Parathyroid adenoma (tissue), 2 donors: ENCODE measurements at regions not wholly inside any gene's neighbourhood (a gene's known extent, or its start where the extent isn't known, plus 50 kb on each side); places are given as distances from the start of the nearest gene placed in this dataset.

ENCODE experiments used
- H2AFZ ChIP-seq: fragments of 300-600 bp; sonication (generic); one replicate; pipeline ENCODE4 v1.7.0; 2017; ENCODE audit warnings: antibody characterized with exemption, mild to moderate bottlenecking
- H3K27ac ChIP-seq: fragments of 300-600 bp; sonication (generic); one replicate; pipeline ENCODE4 v1.7.0; 2017
- H3K27me3 ChIP-seq: fragments of 300-600 bp; sonication (generic); one replicate; pipeline ENCODE4 v1.7.0; 2017; ENCODE audit warnings: low read length; ENCODE audit not compliant: control insufficient read depth, insufficient read depth
- H3K36me3 ChIP-seq: fragments of 300-600 bp; sonication (generic); one replicate; pipeline ENCODE4 v1.7.0; 2017; ENCODE audit warnings: low read length; ENCODE audit not compliant: control insufficient read depth, insufficient read depth
- H3K4me1 ChIP-seq: fragments of 300-600 bp; sonication (generic); one replicate; pipeline ENCODE4 v1.7.0; 2017; ENCODE audit warnings: control low read depth
- H3K4me2 ChIP-seq: fragments of 300-600 bp; sonication (generic); one replicate; pipeline ENCODE4 v1.7.0; 2017; ENCODE audit warnings: low read length
- H3K4me3 ChIP-seq: fragments of 300-600 bp; sonication (generic); one replicate; pipeline ENCODE4 v1.7.0; 2017; ENCODE audit warnings: low read depth, low read length
- H3K79me2 ChIP-seq: fragments of 300-600 bp; sonication (generic); one replicate; pipeline ENCODE4 v1.7.0; 2017; ENCODE audit warnings: control low read depth
- H3K9ac ChIP-seq: fragments of 300-600 bp; sonication (generic); one replicate; pipeline ENCODE4 v1.7.0; 2017; ENCODE audit warnings: mild to moderate bottlenecking
- H3K9me3 ChIP-seq: fragments of 300-600 bp; sonication (generic); one replicate; pipeline ENCODE4 v1.7.0; 2017; ENCODE audit warnings: low read length; ENCODE audit not compliant: control insufficient read depth
- TF ChIP-seq, protein P1 (sequence below): fragments of 300-600 bp; sonication (generic); IDR thresholded peaks from one replicate; pipeline ENCODE4 v1.7.0; 2017; ENCODE audit warnings: antibody characterized with exemption, mild to moderate bottlenecking
- donor health status: primary hyperparathyroidism.

GRCh38 chr4:22287631-22288030 lies 228.2 kb downstream of the ADGRA3 start:
- Histone ChIP-seq H3K27me3 (no peaks in the 10 kb centered on the region), H2AFZ (no peak overlapping the region), H3K79me2 (no peaks in the 10 kb centered on the region), H3K36me3 (no peaks in the 10 kb centered on the region), H3K4me2 (no peak overlapping the region), H3K4me1 (no peaks in the 10 kb centered on the region), H3K9ac (no peak overlapping the region), H3K27ac (no peak overlapping the region), H3K9me3 (no peaks in the 10 kb centered on the region), H3K4me3 (no peak overlapping the region)
- TF ChIP-seq, protein P1, sequence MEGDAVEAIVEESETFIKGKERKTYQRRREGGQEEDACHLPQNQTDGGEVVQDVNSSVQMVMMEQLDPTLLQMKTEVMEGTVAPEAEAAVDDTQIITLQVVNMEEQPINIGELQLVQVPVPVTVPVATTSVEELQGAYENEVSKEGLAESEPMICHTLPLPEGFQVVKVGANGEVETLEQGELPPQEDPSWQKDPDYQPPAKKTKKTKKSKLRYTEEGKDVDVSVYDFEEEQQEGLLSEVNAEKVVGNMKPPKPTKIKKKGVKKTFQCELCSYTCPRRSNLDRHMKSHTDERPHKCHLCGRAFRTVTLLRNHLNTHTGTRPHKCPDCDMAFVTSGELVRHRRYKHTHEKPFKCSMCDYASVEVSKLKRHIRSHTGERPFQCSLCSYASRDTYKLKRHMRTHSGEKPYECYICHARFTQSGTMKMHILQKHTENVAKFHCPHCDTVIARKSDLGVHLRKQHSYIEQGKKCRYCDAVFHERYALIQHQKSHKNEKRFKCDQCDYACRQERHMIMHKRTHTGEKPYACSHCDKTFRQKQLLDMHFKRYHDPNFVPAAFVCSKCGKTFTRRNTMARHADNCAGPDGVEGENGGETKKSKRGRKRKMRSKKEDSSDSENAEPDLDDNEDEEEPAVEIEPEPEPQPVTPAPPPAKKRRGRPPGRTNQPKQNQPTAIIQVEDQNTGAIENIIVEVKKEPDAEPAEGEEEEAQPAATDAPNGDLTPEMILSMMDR: no peak

DNA sequence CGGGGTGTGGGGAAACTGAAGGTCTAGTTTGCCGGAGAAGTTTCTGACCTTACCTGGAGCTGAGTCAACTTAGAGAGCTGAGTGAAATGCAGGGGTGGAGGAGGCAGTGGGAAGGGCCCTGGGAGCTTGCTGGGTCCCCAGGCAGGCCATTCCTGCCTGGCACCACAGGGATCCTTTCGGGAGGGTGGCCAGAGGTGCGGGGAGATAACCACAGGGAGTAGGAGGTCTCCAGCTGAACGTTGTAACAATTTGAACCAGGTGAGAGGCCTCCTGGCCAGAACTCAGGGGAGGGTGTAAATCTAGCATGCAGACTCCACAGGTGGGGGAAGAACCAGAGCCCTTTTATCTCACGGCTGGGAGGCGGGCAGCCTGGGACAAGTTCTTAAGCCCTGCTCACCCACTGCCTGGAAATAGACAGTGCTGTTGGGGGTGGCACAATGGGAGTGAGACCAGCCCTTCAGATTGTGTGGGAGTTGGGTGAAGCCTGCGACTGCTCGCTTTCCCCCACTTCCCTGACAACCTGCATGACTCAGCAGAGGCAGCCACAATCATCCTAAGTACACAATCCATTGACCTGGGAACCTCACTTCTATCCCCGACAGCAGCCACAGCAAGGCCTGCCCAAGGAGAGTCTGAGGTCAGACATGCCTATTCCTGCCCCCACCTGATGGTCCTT lies 247.4 kb downstream of the ADGRA3 start:
- no peak overlapping the region for H3K4me3 ChIP-seq
- H3K9ac ChIP-seq: no peak overlapping the region
- H3K4me1 ChIP-seq: no peaks in the 10 kb centered on the region
- H3K27ac ChIP-seq: no peak overlapping the region
- no peak overlapping the region for H2AFZ ChIP-seq
- H3K4me2 ChIP-seq: no peak overlapping the region
- H3K9me3 ChIP-seq: no peaks in the 10 kb centered on the region
- H3K36me3 ChIP-seq: no peaks in the 10 kb centered on the region
- H3K27me3 ChIP-seq: no peaks in the 10 kb centered on the region
- H3K79me2 ChIP-seq: no peaks in the 10 kb centered on the region
- TF ChIP-seq, protein P1: no peak

- no peaks in the 10 kb centered on the region for H3K27me3 ChIP-seq
- no peak overlapping the region for H3K27ac ChIP-seq
- no peak overlapping the region for H3K4me3 ChIP-seq
- no peaks in the 10 kb centered on the region for H3K9me3 ChIP-seq
- H2AFZ ChIP-seq: no peak overlapping the region
- no peaks in the 10 kb centered on the region for H3K36me3 ChIP-seq
- TF ChIP-seq, protein P1: no peak
- no peak overlapping the region for H3K9ac ChIP-seq
- no peaks in the 10 kb centered on the region for H3K79me2 ChIP-seq
- no peaks in the 10 kb centered on the region for H3K4me1 ChIP-seq
- H3K4me2 ChIP-seq: no peak overlapping the region
These were observed 251.6 kb downstream of the ADGRA3 start for GRCh38 chr4:22264261-22264660.

- H3K27ac ChIP-seq: no peak overlapping the region
- no peaks in the 10 kb centered on the region for H3K79me2 ChIP-seq
- no peaks in the 10 kb centered on the region for H3K4me1 ChIP-seq
- H3K9ac ChIP-seq: no peak overlapping the region
- H3K9me3 ChIP-seq: no peaks in the 10 kb centered on the region
- TF ChIP-seq, protein P1: no peak
- no peaks in the 10 kb centered on the region for H3K36me3 ChIP-seq
- no peaks in the 10 kb centered on the region for H3K27me3 ChIP-seq
- H3K4me3 ChIP-seq: no peak overlapping the region
- no peak overlapping the region for H3K4me2 ChIP-seq
- no peak overlapping the region for H2AFZ ChIP-seq
These were observed 262.4 kb downstream of the ADGRA3 start for GRCh38 chr4:22253431-22253830.

DNA sequence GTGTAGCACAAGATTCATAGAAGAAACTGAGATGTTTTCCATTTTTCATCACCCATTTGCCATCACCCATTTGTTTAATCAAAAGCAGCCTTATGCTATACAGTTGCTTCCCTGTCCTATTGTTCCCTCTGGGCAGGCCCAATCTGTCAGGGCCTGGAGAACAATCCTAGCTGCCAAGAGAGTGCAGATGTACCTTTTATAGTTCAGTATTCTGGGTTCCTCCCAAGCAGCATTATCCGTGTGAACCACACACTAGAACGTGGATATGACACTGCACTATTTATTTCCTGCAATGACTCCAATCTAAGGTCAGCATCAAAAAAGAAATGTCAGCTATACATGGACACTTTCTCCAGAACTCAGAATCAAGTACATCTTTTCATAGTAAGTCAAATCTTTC lies 269.0 kb downstream of the ADGRA3 start:
- no peaks in the 10 kb centered on the region for H3K4me1 ChIP-seq
- TF ChIP-seq, protein P1: no peak
- no peak overlapping the region for H2AFZ ChIP-seq
- H3K9me3 ChIP-seq: no peaks in the 10 kb centered on the region
- H3K27ac ChIP-seq: no peak overlapping the region
- H3K27me3 ChIP-seq: no peaks in the 10 kb centered on the region
- no peak overlapping the region for H3K4me3 ChIP-seq
- no peaks in the 10 kb centered on the region for H3K79me2 ChIP-seq
- no peak overlapping the region for H3K4me2 ChIP-seq
- H3K36me3 ChIP-seq: no peaks in the 10 kb centered on the region
- no peak overlapping the region for H3K9ac ChIP-seq
